HL-60 (cell line): ENCODE measurements at regions not wholly inside any gene's neighbourhood (a gene's known extent, or its start where the extent isn't known, plus 50 kb on each side); places are given as distances from the start of the nearest gene placed in this dataset.

Source experiments
- DNase-seq, 2 experiments: peaks; one replicate each; pipeline ENCODE4 v3.0.0-alpha.2; 2010 to 2020; ENCODE audit warnings: low read depth in 1 of 2, low spot score in 1 of 2
- H3K27ac ChIP-seq: fragments of 250-450 bp; sonication (Bioruptor Pico); replicated peaks from 2 replicates; pipeline ENCODE4 v1.5.1; 2020; ENCODE audit warnings: mild to moderate bottlenecking, moderate library complexity
- H3K27me3 ChIP-seq: fragments of 250-450 bp; sonication (Bioruptor Pico); 2 replicates; pipeline ENCODE4 v1.5.1; 2021; ENCODE audit warnings: mild to moderate bottlenecking, moderate library complexity; ENCODE audit not compliant: insufficient read depth, poor library complexity, severe bottlenecking
- H3K4me3 ChIP-seq: replicated peaks from 2 replicates; pipeline ENCODE4 v1.5.1; 2011; ENCODE audit warnings: mild to moderate bottlenecking, control low read depth, low read length; ENCODE audit not compliant: insufficient read depth
- CTCF ChIP-seq: IDR thresholded peaks from one replicate; pipeline ENCODE4 v1.5.1; 2011; ENCODE audit warnings: low read length, control low read depth, inconsistent platforms; ENCODE audit not compliant: insufficient read depth
- GABPA ChIP-seq: IDR thresholded peaks from 2 replicates; pipeline ENCODE4 v1.6.1; 2012; ENCODE audit warnings: low read depth
- POLR2AphosphoS5 ChIP-seq: IDR thresholded peaks from 2 replicates; pipeline ENCODE4 v1.6.1; 2012; ENCODE audit warnings: low read depth
- REST ChIP-seq: IDR thresholded peaks from 2 replicates; pipeline ENCODE4 v1.6.1; 2012; ENCODE audit warnings: low read depth; ENCODE audit not compliant: insufficient replicate concordance
- SPI1 ChIP-seq: IDR thresholded peaks from 2 replicates; pipeline ENCODE4 v1.6.1; 2012; ENCODE audit warnings: low read depth, mild to moderate bottlenecking, borderline replicate concordance

- DNase-seq, result no peak
- no peaks in the 10 kb centered on the region for H3K27me3 ChIP-seq
- H3K27ac ChIP-seq, result no peak overlapping the region
- no peak for TF ChIP-seq CTCF
- TF ChIP-seq SPI1, result no peak
- TF ChIP-seq POLR2AphosphoS5, result no peak
- no peak for TF ChIP-seq GABPA
- TF ChIP-seq REST, result no peak
- no peak overlapping the region for H3K4me3 ChIP-seq
These were observed 448.8 kb upstream of the THBS1 start for GRCh38 chr15:39132070-39132469.

GRCh38 chr15:39132954-39133600 lies 447.8 kb upstream of the THBS1 start:
- H3K27ac ChIP-seq, result no peak overlapping the region

More at GRCh38 chr15:39132954-39133600, 447.8 kb upstream of the THBS1 start:
- no peak for DNase-seq
- no peaks in the 10 kb centered on the region for H3K27me3 ChIP-seq
- TF ChIP-seq POLR2AphosphoS5 (no peak), GABPA (no peak), CTCF (no peak), SPI1 (no peak), REST (no peak)
- no peak overlapping the region for H3K4me3 ChIP-seq
